ENCODE measurements at regions not wholly inside any gene's neighbourhood (a gene's known extent, or its start where the extent isn't known, plus 50 kb on each side); places are given as distances from the start of the nearest gene placed in this dataset.

GRCh38 chr2:147325990-147326389, 518.8 kb upstream of the ACVR2A start:
- Histone ChIP-seq H3K9ac (ENCODE audit: low read length) (no peak overlapping the region), H4K20me1 (ENCODE audit: low read length) (no peaks in the 10 kb centered on the region), H3F3A (ENCODE audit: low read length, unreplicated experiment) (no peaks in the 10 kb centered on the region), H3K27me3 (ENCODE audit: low read length) (no peaks in the 10 kb centered on the region), H3K79me2 (ENCODE audit: low read length) (no peaks in the 10 kb centered on the region), H3K4me3 (ENCODE audit: low read length) (no peak overlapping the region), H3K9me3 (ENCODE audit: low read length) (no peaks in the 10 kb centered on the region), H2AFZ (ENCODE audit: low read length) (no peak overlapping the region), H3K36me3 (ENCODE audit: low read depth, low read length) (no peaks in the 10 kb centered on the region), H3K27ac (ENCODE audit: low read length) (no peak overlapping the region), H3K4me1 (ENCODE audit: insufficient read depth, low read length) (no peaks in the 10 kb centered on the region), H3K4me2 (ENCODE audit: low read length) (no peak overlapping the region), H3K9me2 (replicated peaks; ENCODE audit: low read length) (no peaks in the 10 kb centered on the region)
- BruUV-seq (replicated peaks): no TSS peak
- TF ChIP-seq EZH2 (IDR thresholded peaks at IDR 0.05; ENCODE audit: low read length, unreplicated experiment): no peak
- TF ChIP-seq EZH2phosphoT487 (IDR thresholded peaks at IDR 0.05; ENCODE audit: borderline replicate concordance, low read length): no peak
- TF ChIP-seq, protein P1, sequence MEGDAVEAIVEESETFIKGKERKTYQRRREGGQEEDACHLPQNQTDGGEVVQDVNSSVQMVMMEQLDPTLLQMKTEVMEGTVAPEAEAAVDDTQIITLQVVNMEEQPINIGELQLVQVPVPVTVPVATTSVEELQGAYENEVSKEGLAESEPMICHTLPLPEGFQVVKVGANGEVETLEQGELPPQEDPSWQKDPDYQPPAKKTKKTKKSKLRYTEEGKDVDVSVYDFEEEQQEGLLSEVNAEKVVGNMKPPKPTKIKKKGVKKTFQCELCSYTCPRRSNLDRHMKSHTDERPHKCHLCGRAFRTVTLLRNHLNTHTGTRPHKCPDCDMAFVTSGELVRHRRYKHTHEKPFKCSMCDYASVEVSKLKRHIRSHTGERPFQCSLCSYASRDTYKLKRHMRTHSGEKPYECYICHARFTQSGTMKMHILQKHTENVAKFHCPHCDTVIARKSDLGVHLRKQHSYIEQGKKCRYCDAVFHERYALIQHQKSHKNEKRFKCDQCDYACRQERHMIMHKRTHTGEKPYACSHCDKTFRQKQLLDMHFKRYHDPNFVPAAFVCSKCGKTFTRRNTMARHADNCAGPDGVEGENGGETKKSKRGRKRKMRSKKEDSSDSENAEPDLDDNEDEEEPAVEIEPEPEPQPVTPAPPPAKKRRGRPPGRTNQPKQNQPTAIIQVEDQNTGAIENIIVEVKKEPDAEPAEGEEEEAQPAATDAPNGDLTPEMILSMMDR (conservative IDR thresholded peaks at IDR 0.05; ENCODE audit: low read depth, low read length): no peak
- no peak for DNase-seq
- intact Hi-C loops (cut with micrococcal nuclease): no loop called here
- POLR2A ChIA-PET (ENCODE audit: unreplicated experiment): no interaction called here
- CTCF ChIA-PET: no interaction called here
- no peak for ATAC-seq

DNA sequence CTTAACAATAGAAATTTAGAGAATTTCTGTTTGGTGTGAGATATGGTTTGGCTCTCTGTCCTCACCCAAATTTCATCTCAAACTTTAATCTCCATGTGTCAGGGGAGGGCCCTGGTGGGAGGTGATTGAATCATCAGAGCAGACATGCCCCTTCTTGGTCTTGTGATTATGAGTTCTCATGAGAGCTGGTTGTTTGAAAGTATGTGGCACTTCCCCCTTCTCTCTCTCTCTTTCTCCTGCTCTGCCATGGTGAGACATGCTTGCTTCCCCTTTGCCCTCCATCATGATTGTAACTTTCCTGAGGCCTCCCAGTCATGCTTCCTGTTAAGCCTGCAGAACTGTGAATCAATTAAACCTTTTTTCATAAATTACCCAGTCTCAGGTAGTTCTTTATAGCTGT, 524.7 kb upstream of the ACVR2A start:
- Histone ChIP-seq H3K36me3 (ENCODE audit: low read depth, low read length) (no peaks in the 10 kb centered on the region), H3K4me2 (ENCODE audit: low read length) (no peak overlapping the region), H2AFZ (ENCODE audit: low read length) (no peak overlapping the region), H3F3A (ENCODE audit: low read length, unreplicated experiment) (no peaks in the 10 kb centered on the region), H3K27me3 (ENCODE audit: low read length) (no peaks in the 10 kb centered on the region), H4K20me1 (ENCODE audit: low read length) (no peaks in the 10 kb centered on the region), H3K79me2 (ENCODE audit: low read length) (no peaks in the 10 kb centered on the region), H3K27ac (ENCODE audit: low read length) (no peak overlapping the region), H3K9me3 (ENCODE audit: low read length) (no peaks in the 10 kb centered on the region), H3K4me1 (ENCODE audit: insufficient read depth, low read length) (no peaks in the 10 kb centered on the region), H3K4me3 (ENCODE audit: low read length) (no peak overlapping the region), H3K9ac (ENCODE audit: low read length) (no peak overlapping the region), H3K9me2 (replicated peaks; ENCODE audit: low read length) (no peaks in the 10 kb centered on the region)
- ChIA-PET POLR2A (ENCODE audit: unreplicated experiment) (no interaction called here), CTCF (no interaction called here)
- intact Hi-C loops (cut with micrococcal nuclease): no loop called here
- ATAC-seq (no peak), DNase-seq (no peak)
- no TSS peak for BruUV-seq (replicated peaks)
- TF ChIP-seq EZH2phosphoT487 (IDR thresholded peaks at IDR 0.05; ENCODE audit: borderline replicate concordance, low read length): no peak
- no peak for TF ChIP-seq EZH2 (IDR thresholded peaks at IDR 0.05; ENCODE audit: low read length, unreplicated experiment)
- TF ChIP-seq, protein P1 (conservative IDR thresholded peaks at IDR 0.05; ENCODE audit: low read depth, low read length): no peak

DNA sequence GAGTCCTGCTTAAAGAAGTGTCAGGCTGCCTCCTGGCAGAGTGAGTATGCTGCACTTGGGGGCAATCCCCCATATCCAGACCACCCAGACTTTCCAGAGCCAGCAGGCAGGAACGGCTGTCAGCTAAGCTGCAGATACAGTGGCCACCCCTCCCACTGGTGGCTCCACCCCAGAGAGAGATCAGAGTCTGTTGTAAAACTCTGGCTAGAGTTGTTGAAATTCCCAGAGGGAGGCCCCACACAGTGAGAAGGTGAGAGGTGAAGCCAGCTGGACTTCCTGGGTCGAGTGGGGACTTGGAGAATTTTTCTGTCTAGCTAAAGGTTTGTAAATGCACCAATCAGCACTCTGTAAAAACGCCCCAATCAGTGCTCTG, 533.8 kb upstream of the ACVR2A start:
- Histone ChIP-seq H3K9ac (ENCODE audit: low read length) (no peak overlapping the region), H3K9me2 (replicated peaks; ENCODE audit: low read length) (no peaks in the 10 kb centered on the region), H3K4me3 (ENCODE audit: low read length) (no peak overlapping the region), H3K4me1 (ENCODE audit: insufficient read depth, low read length) (no peaks in the 10 kb centered on the region), H3K27ac (ENCODE audit: low read length) (no peak overlapping the region), H3K36me3 (ENCODE audit: low read depth, low read length) (no peaks in the 10 kb centered on the region), H2AFZ (ENCODE audit: low read length) (no peak overlapping the region), H3K4me2 (ENCODE audit: low read length) (no peak overlapping the region), H4K20me1 (ENCODE audit: low read length) (no peaks in the 10 kb centered on the region), H3K9me3 (ENCODE audit: low read length) (no peaks in the 10 kb centered on the region), H3F3A (ENCODE audit: low read length, unreplicated experiment) (no peaks in the 10 kb centered on the region), H3K79me2 (ENCODE audit: low read length) (no peaks in the 10 kb centered on the region), H3K27me3 (ENCODE audit: low read length) (no peaks in the 10 kb centered on the region)
- no peak for DNase-seq
- no peak for ATAC-seq
- ChIA-PET CTCF (no interaction called here), POLR2A (ENCODE audit: unreplicated experiment) (no interaction called here)
- BruUV-seq (replicated peaks): no TSS peak
- intact Hi-C loops (cut with micrococcal nuclease): no loop called here
- TF ChIP-seq, protein P1 (conservative IDR thresholded peaks at IDR 0.05; ENCODE audit: low read depth, low read length): no peak
- no peak for TF ChIP-seq EZH2phosphoT487 (IDR thresholded peaks at IDR 0.05; ENCODE audit: borderline replicate concordance, low read length)
- TF ChIP-seq EZH2 (IDR thresholded peaks at IDR 0.05; ENCODE audit: low read length, unreplicated experiment): no peak

Data from PC-3 (cell line).